ENCODE measurements at regions not wholly inside any gene's neighbourhood (a gene's known extent, or its start where the extent isn't known, plus 50 kb on each side); places are given as distances from the start of the nearest gene placed in this dataset.

DNA sequence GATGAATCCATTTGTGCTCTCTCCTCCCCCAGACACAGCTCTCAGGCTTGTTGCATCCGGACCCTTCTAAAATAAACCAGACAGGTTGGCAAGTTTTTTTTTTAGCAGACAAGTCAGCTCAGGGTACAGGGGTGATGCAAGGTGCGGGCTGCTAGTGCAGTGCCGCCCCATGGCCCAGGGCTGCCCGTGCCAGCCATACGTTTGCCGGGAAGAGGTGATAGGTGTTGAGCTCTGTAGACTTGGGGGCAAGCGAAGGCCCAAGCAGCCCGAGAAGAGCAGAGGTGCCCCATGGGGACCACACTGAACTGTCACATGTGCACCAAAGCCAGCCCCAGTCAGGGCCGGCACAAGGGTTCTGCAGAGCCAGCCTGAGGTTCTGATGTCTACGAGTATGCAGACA lies 57.1 kb upstream of the PDSS1 start:
- Histone ChIP-seq H3K4me3 (ENCODE audit: low read length) (no peak overlapping the region), H3K9me3 (ENCODE audit: control insufficient read depth, low read depth, low read length) (no peaks in the 10 kb centered on the region), H3K27me3 (ENCODE audit: control insufficient read depth, insufficient read depth, low read length) (no peaks in the 10 kb centered on the region), H3K4me1 (ENCODE audit: control insufficient read depth, insufficient read depth, low read length) (no peaks in the 10 kb centered on the region), H3K36me3 (ENCODE audit: control insufficient read depth, insufficient read depth, low read length) (no peaks in the 10 kb centered on the region), H3K27ac (ENCODE audit: low read length) (no peak overlapping the region)
- no CpG with 5 or more reads among the region's 10 CpGs for WGBS (ENCODE audit: insufficient coverage, low lambda C conversion rate)
- DNase-seq: no peak

- H3K4me1 ChIP-seq (ENCODE audit: control insufficient read depth, insufficient read depth, low read length): no peaks in the 10 kb centered on the region
- no peak for DNase-seq
- H3K4me3 ChIP-seq (ENCODE audit: low read length): no peak overlapping the region
- no peaks in the 10 kb centered on the region for H3K9me3 ChIP-seq (ENCODE audit: control insufficient read depth, low read depth, low read length)
- no CpG with 5 or more reads among the region's 32 CpGs for WGBS (ENCODE audit: insufficient coverage, low lambda C conversion rate)
- H3K27me3 ChIP-seq (ENCODE audit: control insufficient read depth, insufficient read depth, low read length): no peaks in the 10 kb centered on the region
- H3K36me3 ChIP-seq (ENCODE audit: control insufficient read depth, insufficient read depth, low read length): no peaks in the 10 kb centered on the region
- H3K27ac ChIP-seq (ENCODE audit: low read length): no peak overlapping the region
Measured at GRCh38 chr10:26642896-26643653, 54.4 kb upstream of the PDSS1 start.

DNA sequence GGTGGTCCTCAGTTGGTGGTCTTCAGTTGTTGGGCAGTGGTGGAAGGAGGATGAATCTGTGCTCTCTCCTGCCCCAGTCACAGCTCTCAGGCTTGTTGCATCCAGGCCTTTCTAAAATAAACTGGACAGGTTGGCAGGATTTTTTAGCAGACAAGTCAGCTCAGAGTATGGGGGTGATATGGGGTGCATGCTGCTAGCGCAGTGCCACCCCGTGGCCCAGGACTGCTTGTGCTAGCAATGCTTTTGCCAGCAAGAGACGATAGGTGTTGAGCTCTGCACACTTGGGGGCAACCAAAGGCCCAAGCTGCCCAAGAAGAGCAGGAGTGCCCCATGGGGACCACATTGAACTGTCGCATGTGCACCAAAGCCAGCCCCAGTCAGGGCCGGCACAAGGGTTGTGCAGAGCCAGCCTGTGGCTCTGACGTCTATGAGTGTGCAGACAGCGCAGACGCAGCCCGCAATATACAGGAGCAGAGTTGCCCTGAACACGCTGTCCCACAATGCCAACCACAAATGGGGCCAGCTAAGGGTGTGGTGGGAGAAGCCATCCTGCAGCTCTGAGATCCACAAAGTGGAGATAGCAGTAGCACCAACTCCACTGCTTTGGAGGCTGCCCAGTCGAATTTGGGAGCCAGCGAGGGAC lies 49.8 kb upstream of the PDSS1 start:
- H3K4me3 ChIP-seq (ENCODE audit: low read length): no peak overlapping the region
- H3K27ac ChIP-seq (ENCODE audit: low read length): no peak overlapping the region
- H3K4me1 ChIP-seq (ENCODE audit: control insufficient read depth, insufficient read depth, low read length): no peaks in the 10 kb centered on the region
- H3K27me3 ChIP-seq (ENCODE audit: control insufficient read depth, insufficient read depth, low read length): no peaks in the 10 kb centered on the region
- no peaks in the 10 kb centered on the region for H3K9me3 ChIP-seq (ENCODE audit: control insufficient read depth, low read depth, low read length)
- H3K36me3 ChIP-seq (ENCODE audit: control insufficient read depth, insufficient read depth, low read length): no peaks in the 10 kb centered on the region
- DNase-seq: no peak
- WGBS (ENCODE audit: insufficient coverage, low lambda C conversion rate): no CpG with 5 or more reads among the region's 12 CpGs

All from large intestine (tissue), 3 donors.